Mesenchymal stem cell (in vitro differentiated cells and primary cell): ENCODE measurements at regions not wholly inside any gene's neighbourhood (a gene's known extent, or its start where the extent isn't known, plus 50 kb on each side); places are given as distances from the start of the nearest gene placed in this dataset.

Experiments used
- DNase-seq: peaks from one replicate; pipeline ENCODE4 v3.0.0-alpha.2; 2013
- H2AFZ ChIP-seq: one replicate; pipeline ENCODE4 v1.6.1; 2013; ENCODE audit warnings: low read depth, mild to moderate bottlenecking, control low read depth, inconsistent platforms, low read length, moderate library complexity
- H2AK5ac ChIP-seq: 2 replicates; pipeline ENCODE4 v1.6.1; 2013; ENCODE audit warnings: low read length, moderate library complexity, mild to moderate bottlenecking, inconsistent platforms; ENCODE audit not compliant: severe bottlenecking
- H2BK120ac ChIP-seq: one replicate; pipeline ENCODE4 v1.6.1; 2013; ENCODE audit warnings: low read depth, mild to moderate bottlenecking, inconsistent platforms, low read length, moderate library complexity
- H2BK12ac ChIP-seq, 2 experiments: one replicate each; pipeline ENCODE4 v1.6.1; 2013; ENCODE audit warnings: inconsistent platforms in 2 of 2, low read length in 2 of 2, mild to moderate bottlenecking in 2 of 2, moderate library complexity in 2 of 2, control low read depth in 1 of 2
- H2BK15ac ChIP-seq: one replicate; pipeline ENCODE4 v1.6.1; 2013; ENCODE audit warnings: mild to moderate bottlenecking, low read depth, inconsistent platforms; ENCODE audit not compliant: poor library complexity, severe bottlenecking
- H2BK5ac ChIP-seq: 2 replicates; pipeline ENCODE4 v1.6.1; 2013; ENCODE audit warnings: low read depth, mild to moderate bottlenecking, low read length, control low read depth, inconsistent platforms; ENCODE audit not compliant: poor library complexity, severe bottlenecking
- H3K14ac ChIP-seq, 2 experiments: one replicate each; pipeline ENCODE4 v1.6.1; 2013; ENCODE audit warnings: inconsistent platforms in 2 of 2, low read length in 2 of 2, control low read depth in 1 of 2, mild to moderate bottlenecking in 1 of 2, moderate library complexity in 1 of 2
- H3K18ac ChIP-seq, 2 experiments: one replicate each; pipeline ENCODE4 v1.6.1; 2013; ENCODE audit warnings: inconsistent platforms in 2 of 2, low read length in 2 of 2, control low read depth in 1 of 2, low read depth in 1 of 2, mild to moderate bottlenecking in 1 of 2
- H3K23ac ChIP-seq, 2 experiments: one replicate each; pipeline ENCODE4 v1.6.1; 2013; ENCODE audit warnings: inconsistent platforms in 2 of 2, low read length in 2 of 2, mild to moderate bottlenecking in 2 of 2, moderate library complexity in 2 of 2, control low read depth in 1 of 2
- H3K27ac ChIP-seq: 2 replicates; pipeline ENCODE4 v1.5.1; 2013; ENCODE audit warnings: mild to moderate bottlenecking, moderate library complexity, low read length, control low read depth, inconsistent platforms; ENCODE audit not compliant: poor library complexity, severe bottlenecking
- H3K27me3 ChIP-seq, 2 experiments: 2 replicates each; pipeline versions ENCODE4 v1.6.1 to v1.7.0; 2013; ENCODE audit warnings: low read length in 2 of 2, mild to moderate bottlenecking in 2 of 2, moderate library complexity in 2 of 2, control low read depth in 1 of 2, inconsistent platforms in 1 of 2; ENCODE audit not compliant: control insufficient read depth in 1 of 2, insufficient read depth in 1 of 2
- H3K36me3 ChIP-seq, 2 experiments: 2 replicates each; pipeline versions ENCODE4 v1.6.1 to v1.7.0; 2013; ENCODE audit warnings: low read length in 2 of 2, control low read depth in 1 of 2, inconsistent platforms in 1 of 2, low read depth in 1 of 2, mild to moderate bottlenecking in 1 of 2; ENCODE audit not compliant: insufficient read depth in 2 of 2, control insufficient read depth in 1 of 2
- H3K4ac ChIP-seq, 2 experiments: one replicate each; pipeline ENCODE4 v1.6.1; 2013; ENCODE audit warnings: inconsistent platforms in 2 of 2, low read length in 2 of 2, mild to moderate bottlenecking in 2 of 2, moderate library complexity in 2 of 2, control low read depth in 1 of 2, low read depth in 1 of 2
- H3K4me1 ChIP-seq: 2 replicates; pipeline ENCODE4 v1.6.1; 2013; ENCODE audit warnings: low read depth, low read length, control low read depth; ENCODE audit not compliant: control insufficient read depth, insufficient read depth
- H3K4me2 ChIP-seq: 2 replicates; pipeline ENCODE4 v1.6.1; 2013; ENCODE audit warnings: low read length, mild to moderate bottlenecking, inconsistent platforms; ENCODE audit not compliant: poor library complexity, severe bottlenecking
- H3K4me3 ChIP-seq, 2 experiments: 2 replicates each; pipeline versions ENCODE4 v1.5.1 to v1.7.0; 2013; ENCODE audit warnings: low read length in 2 of 2, mild to moderate bottlenecking in 2 of 2, control low read depth in 1 of 2, low read depth in 1 of 2; ENCODE audit not compliant: insufficient read depth in 1 of 2
- H3K79me1 ChIP-seq: replicated peaks from 2 replicates; pipeline ENCODE4 v1.6.1; 2013; ENCODE audit warnings: mild to moderate bottlenecking, control low read depth, low read length, inconsistent platforms; ENCODE audit not compliant: poor library complexity, severe bottlenecking
- H3K9ac ChIP-seq: 2 replicates; pipeline ENCODE4 v1.7.0; 2013; ENCODE audit warnings: mild to moderate bottlenecking, low read length, moderate library complexity
- H3K9me3 ChIP-seq: 2 replicates; pipeline ENCODE4 v1.7.0; 2013; ENCODE audit warnings: mild to moderate bottlenecking, low read length; ENCODE audit not compliant: control insufficient read depth
- H4K8ac ChIP-seq: one replicate; pipeline ENCODE4 v1.6.1; 2013; ENCODE audit warnings: inconsistent platforms, mild to moderate bottlenecking, low read length, moderate library complexity
- H4K91ac ChIP-seq: one replicate; pipeline ENCODE4 v1.6.1; 2013; ENCODE audit warnings: mild to moderate bottlenecking, low read length, inconsistent platforms
- WGBS: methylation state at CpG from one replicate; pipeline ENCODE4 v1.1.7; 2013; ENCODE audit warnings: mixed read lengths; 5-methylcytosine and 5-hydroxymethylcytosine counted together

DNA sequence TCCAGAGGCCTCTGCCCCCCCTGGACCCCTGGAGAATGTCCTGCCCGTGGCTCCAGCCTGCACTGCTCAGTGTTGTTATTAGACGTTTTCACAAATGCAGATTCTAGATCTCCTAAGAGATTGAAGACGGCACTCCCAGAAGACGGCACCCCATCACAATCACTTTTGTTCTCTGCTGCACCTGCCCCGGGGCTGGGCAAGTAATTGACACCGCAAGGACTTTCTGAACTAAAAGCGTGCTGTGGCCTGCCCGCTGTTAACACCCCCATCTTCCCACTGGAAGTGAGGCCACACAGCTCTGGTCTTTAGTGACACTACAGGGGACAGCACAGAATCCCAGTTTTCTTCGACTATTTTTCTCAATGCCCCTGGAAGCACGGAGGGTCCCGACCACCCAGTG, 256.9 kb downstream of the ENGASE start:
- Histone ChIP-seq H3K27me3 (peaks cover 3 to 57% of the 10 kb centered on the region in 2 experiments), H3K14ac (no peak overlapping the region), H4K8ac (no peak overlapping the region), H4K91ac (no peak overlapping the region), H3K18ac (no peak overlapping the region), H3K4ac (no peak overlapping the region), H3K9ac (no peak overlapping the region), H2AK5ac (no peak overlapping the region), H2AFZ (no peak overlapping the region), H3K36me3 (no peaks in the 10 kb centered on the region), H2BK15ac (no peak overlapping the region), H2BK12ac (no peak overlapping the region), H3K23ac (no peak overlapping the region), H3K9me3 (no peaks in the 10 kb centered on the region), H3K79me1 (no peaks in the 10 kb centered on the region), H3K4me2 (no peak overlapping the region), H2BK120ac (no peak overlapping the region), H2BK5ac (no peak overlapping the region), H3K4me1 (no peaks in the 10 kb centered on the region), H3K4me3 (no peak overlapping the region), H3K27ac (no peak overlapping the region)
- DNase-seq = no peak
- WGBS = 71% methylated on average over 11 of the region's 11 CpGs

DNA sequence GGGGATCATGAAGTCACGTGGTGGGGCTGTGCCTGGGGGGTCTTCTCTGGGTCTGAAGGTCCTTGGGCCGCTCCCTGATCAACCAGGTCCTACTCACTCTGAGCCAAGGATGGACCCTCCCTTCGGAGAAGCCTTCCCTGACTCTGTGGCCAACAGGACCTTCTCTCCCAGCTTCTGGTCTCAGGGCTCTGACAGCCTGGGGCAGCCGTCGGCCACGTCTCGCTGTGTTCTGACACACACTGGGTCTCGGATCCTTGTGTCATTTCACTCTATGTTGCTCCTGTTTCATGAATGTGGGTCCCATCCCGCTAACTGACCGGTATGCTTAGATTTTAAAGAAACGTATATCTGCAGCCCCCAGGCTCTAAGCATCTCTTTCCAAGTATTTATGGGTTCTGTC, 256.1 kb downstream of the ENGASE start:
- Histone ChIP-seq H2AK5ac (no peak overlapping the region), H3K27me3 (peaks cover 3 to 53% of the 10 kb centered on the region in 2 experiments), H2BK15ac (no peak overlapping the region), H3K14ac (no peak overlapping the region), H3K27ac (no peak overlapping the region), H3K4me2 (no peak overlapping the region), H3K4me1 (no peaks in the 10 kb centered on the region), H4K8ac (no peak overlapping the region), H3K4me3 (no peak overlapping the region), H2BK120ac (no peak overlapping the region), H3K79me1 (no peaks in the 10 kb centered on the region), H3K18ac (no peak overlapping the region), H2BK5ac (no peak overlapping the region), H2BK12ac (no peak overlapping the region), H3K9me3 (no peaks in the 10 kb centered on the region), H3K4ac (no peak overlapping the region), H3K9ac (no peak overlapping the region), H4K91ac (no peak overlapping the region), H2AFZ (no peak overlapping the region), H3K36me3 (no peaks in the 10 kb centered on the region), H3K23ac (no peak overlapping the region)
- WGBS = 76% methylated on average over 11 of the region's 11 CpGs
- DNase-seq = no peak

DNA sequence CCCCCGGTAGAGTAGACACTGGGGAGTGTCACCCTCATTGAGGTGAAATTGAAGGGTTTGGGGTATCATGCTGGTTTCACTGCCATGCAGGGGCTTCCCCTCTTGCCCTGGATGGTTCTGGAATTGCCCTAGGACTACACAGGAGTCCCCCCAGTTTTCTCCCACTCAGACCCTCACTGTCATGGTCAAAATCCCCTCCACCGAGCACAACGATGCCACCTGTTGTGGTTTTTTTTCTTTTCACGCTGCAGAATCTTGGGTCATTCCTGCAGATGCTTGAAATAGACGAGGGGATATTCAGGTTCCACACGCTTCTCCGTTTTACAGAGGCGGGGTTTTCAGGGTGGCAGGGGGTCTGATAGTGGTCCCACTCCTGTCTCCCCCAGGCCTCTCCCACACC, 255.6 kb downstream of the ENGASE start:
- H3K4ac ChIP-seq = no peak overlapping the region
- WGBS = 94% methylated on average over 6 of the region's 8 CpGs

GRCh38 chr17:79326814-79327213, 252.2 kb downstream of the ENGASE start:
- Histone ChIP-seq H2BK12ac (no peak overlapping the region), H3K4ac (no peak overlapping the region), H3K9ac (no peak overlapping the region), H2BK120ac (no peak overlapping the region), H3K4me1 (no peaks in the 10 kb centered on the region), H3K18ac (no peak overlapping the region), H2BK5ac (no peak overlapping the region), H3K79me1 (no peaks in the 10 kb centered on the region), H2BK15ac (no peak overlapping the region), H3K27ac (no peak overlapping the region), H4K91ac (no peak overlapping the region), H3K36me3 (no peaks in the 10 kb centered on the region), H3K4me2 (no peak overlapping the region), H3K9me3 (no peaks in the 10 kb centered on the region), H2AK5ac (no peak overlapping the region), H3K23ac (no peak overlapping the region), H3K27me3 (peaks cover 0 to 56% of the 10 kb centered on the region in 2 experiments), H2AFZ (no peak overlapping the region), H4K8ac (no peak overlapping the region), H3K14ac (no peak overlapping the region), H3K4me3 (no peak overlapping the region)
- no peak for DNase-seq
- 44% methylated on average over 2 of the region's 2 CpGs for WGBS

More for the DNA sequence above, 255.6 kb downstream of the ENGASE start:
- H2BK12ac ChIP-seq = no peak overlapping the region
- H3K9me3 ChIP-seq = no peaks in the 10 kb centered on the region
- H4K8ac ChIP-seq = no peak overlapping the region
- H3K27ac ChIP-seq = no peak overlapping the region
- H3K36me3 ChIP-seq = no peaks in the 10 kb centered on the region
- H4K91ac ChIP-seq = no peak overlapping the region
- H3K9ac ChIP-seq = no peak overlapping the region
- peaks cover 3 to 53% of the 10 kb centered on the region in 2 experiments for H3K27me3 ChIP-seq
- no peaks in the 10 kb centered on the region for H3K4me1 ChIP-seq
- H2BK120ac ChIP-seq = no peak overlapping the region
- no peak overlapping the region for H2AFZ ChIP-seq
- H3K79me1 ChIP-seq = no peaks in the 10 kb centered on the region
- no peak overlapping the region for H2AK5ac ChIP-seq
- no peak overlapping the region for H3K23ac ChIP-seq
- H3K4me2 ChIP-seq = no peak overlapping the region
- H2BK15ac ChIP-seq = no peak overlapping the region
- no peak overlapping the region for H3K18ac ChIP-seq
- H2BK5ac ChIP-seq = no peak overlapping the region
- H3K14ac ChIP-seq = no peak overlapping the region
- DNase-seq = no peak
- H3K4me3 ChIP-seq = no peak overlapping the region
